AG08396 (cell line): ENCODE measurements at regions not wholly inside any gene's neighbourhood (a gene's known extent, or its start where the extent isn't known, plus 50 kb on each side); places are given as distances from the start of the nearest gene placed in this dataset.
A peak's percentile ranks its signal among the peaks of the same experiment; 100 is the strongest.
"Not testable (repeated sequence)": the region's sequence is repeated elsewhere in the genome, so short reads cannot be mapped to it uniquely, and the experiment has no call there.

Experiments used
- DNase-seq: peaks from one replicate; pipeline ENCODE4 v3.0.0; 2012; ENCODE audit warnings: low spot score, mixed read lengths

DNA sequence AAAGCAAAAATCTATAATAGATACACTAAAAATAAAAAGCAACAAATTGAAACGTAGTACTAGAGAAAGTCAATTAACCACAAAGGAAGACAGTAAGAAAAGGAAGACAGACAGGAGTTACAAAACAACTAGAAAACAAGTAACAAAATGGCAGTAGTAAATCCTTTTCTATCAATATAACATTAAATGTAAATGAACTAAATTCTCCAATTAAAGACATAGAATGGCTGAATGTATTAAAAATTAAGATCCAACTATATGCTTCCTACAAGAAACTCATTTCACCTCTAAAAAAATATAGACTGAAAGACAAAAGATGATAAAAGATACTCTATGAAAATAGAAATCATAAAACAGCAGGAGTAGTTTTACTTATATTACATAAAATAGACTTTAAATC, 79.1 kb downstream of the CTH start:
- no peak for DNase-seq

DNA sequence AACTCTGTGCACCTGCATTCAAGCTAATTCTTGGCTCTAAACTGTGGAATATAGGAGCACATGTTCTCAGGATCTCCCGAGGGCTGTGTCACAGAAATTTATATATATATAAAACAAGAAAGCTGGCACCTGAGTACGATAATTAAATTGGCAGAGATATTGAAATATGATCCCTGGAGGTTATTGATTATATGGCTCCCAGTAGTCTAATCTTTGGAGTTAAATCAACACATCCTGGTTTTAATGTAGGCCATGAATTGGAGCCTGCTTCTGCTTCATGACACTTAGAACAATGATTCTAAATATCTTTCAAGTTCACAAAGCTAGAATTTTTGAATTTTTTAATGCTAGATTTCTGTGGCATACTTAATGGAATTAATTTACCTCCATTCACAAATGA, 84.3 kb downstream of the CTH start:
- DNase-seq, result no peak

DNA sequence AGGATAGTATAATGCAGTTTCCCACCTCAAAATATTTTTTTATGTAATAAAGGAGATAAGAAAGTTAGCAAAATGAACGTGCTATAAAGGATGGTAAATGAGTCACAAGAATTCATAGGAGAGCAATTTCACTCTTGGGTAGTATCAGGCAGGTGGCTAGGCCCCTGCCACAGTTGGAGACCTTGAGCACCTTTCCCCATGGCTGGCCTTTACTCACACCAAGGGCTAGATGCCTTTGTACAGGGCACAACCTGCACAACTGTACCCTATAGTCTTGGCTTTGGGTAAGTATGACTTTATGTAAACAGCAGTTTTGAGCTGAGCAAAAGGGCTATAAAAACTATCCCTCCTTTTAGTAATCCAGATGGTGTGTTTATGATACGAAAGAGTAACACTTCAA, 85.1 kb downstream of the CTH start:
- DNase-seq, result no peak

DNA sequence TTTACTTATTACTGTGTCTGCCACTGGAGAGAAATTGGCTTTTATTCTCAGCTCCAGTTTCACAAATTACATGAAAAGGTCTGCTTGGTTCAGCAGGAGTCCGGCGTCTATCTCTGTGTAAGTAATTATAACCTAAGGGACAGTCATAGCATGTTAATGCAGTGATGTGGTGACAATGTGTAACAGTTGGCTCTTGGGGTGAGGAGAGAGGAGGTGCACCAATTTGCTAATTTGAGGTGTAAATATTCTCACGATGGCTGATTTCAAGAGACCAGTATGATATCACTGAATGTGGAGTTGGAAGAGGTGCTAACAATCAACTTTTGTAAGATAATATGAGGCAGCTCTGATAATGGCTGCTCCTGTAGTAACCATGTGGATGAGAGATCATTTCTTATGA, 86.1 kb downstream of the CTH start:
- no peak for DNase-seq

DNA sequence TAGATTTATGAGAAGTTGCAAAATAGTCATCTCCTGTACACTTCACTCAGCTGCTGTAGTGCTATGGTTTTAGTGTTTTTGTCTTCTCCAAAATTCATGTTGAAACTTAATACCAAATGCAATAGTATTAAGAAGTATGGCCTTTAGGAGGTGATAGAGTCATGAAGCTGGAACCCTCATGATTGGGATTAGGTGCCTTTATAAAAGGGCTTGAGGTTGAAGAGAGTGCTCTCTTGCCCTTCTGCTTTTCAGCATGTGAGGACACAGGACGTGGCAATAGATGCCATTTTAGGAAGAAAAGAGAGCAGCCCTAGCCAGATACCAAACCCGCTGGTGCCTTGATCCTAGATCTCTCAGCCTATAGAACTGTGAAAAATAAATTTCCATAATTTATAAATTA, 87.6 kb downstream of the CTH start:
- DNase-seq, result no peak

DNA sequence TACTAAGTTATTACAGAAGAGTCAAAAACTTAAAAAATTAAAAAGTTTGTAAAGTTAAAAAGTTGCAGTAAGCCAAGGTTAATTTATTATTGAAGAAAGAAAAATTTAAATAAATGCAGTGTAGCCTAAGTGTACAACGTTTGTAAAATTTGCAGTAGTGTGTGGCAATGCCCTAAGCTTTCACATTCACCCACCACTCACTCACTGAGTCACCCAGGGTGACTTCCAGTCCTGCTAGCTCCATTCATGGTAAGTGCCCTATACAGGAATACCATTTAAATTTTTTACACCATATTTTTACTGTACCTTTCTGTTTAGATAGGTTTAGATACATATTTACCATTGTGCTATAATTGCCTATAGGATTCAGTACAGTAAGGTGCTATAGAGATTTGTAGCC, 88.6 kb downstream of the CTH start:
- DNase-seq, result no peak

DNA sequence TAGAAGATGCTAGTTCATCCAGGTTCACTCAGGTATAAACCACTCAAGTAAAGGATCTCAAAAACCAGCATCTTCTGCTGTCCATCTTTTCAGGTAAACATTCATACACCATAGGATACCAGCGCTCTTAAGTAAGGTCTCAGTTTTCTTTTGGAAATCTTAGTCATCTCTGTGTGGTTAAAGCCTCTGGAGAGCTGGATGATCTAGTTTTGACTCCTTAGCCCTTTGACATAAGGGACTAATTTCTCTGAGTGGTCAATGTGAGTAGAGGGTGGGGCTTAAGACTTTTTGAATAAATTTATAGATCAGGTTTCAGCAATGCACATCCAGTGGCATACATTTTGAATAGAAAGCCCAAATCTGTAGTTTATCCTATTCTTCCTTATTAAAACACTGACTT, 92.3 kb downstream of the CTH start:
- DNase-seq, result no peak

DNA sequence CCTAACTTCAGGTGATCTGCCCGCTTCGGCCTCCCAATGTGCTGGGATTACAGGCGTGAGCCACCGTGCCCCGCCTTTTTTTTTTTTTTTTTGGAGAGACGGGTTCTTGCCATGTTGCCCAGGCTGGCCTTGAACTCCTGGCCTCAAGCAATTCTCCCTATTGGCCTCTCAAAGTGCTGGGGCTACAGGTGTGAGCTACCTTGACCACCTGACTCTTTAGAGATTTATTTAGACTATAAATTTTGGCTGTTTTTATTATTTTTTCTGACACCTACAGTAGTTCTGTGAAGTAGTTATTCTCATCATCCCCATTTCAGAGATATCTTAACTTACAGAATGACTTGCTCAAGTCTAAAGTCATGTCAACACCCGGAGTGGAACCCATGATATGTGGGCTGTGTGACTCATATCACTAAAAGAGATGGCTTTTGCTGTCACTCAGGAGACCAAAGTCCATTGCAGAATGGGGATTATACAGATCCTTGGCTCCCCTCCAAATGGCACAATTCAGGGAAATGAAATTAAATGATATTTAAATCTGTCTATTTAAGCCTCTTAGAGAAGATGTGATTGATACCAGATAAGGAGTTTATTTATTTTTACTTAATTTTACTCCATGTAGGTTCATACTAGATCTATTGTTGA, 93.2 kb downstream of the CTH start:
- DNase-seq, result no peak

DNA sequence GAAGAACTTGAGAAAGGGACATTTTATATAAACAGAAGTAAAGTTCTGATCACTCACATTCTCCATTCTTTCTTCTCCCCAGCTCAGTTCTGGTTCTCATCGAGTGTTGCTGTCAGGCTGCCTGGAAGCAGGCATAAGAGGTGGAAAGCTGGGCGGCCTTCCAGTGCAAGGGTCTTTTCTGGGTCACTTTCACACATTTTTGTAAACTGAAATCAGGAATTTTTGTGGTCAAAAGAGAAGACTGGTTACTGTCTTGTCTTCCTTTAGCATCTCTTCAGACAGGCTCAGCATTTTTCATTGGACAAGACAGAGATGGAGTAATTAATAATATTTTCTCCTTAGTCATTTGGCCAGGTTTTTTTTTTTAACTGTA, 93.7 kb downstream of the CTH start:
- DNase-seq, result no peak

DNA sequence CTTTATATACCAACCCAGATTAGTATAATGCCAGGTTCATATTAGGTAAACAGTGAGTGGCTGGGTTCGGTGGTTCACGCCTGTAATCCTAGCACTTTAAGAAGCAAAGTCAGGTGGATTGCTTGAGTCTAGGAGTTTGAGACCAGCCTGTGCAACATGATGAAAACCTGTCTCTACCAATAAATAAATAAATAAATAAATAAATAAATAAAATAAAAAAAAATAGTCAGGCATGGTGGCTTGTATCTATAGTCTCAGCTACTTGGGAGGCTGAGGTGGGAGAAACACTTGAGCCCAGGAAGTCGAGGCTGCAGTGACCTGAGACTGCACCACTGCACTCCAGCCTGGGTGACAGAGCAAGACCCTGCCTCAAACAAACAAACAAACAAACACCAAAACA, 96.9 kb downstream of the CTH start:
- DNase-seq, result not testable (repeated sequence)

DNA sequence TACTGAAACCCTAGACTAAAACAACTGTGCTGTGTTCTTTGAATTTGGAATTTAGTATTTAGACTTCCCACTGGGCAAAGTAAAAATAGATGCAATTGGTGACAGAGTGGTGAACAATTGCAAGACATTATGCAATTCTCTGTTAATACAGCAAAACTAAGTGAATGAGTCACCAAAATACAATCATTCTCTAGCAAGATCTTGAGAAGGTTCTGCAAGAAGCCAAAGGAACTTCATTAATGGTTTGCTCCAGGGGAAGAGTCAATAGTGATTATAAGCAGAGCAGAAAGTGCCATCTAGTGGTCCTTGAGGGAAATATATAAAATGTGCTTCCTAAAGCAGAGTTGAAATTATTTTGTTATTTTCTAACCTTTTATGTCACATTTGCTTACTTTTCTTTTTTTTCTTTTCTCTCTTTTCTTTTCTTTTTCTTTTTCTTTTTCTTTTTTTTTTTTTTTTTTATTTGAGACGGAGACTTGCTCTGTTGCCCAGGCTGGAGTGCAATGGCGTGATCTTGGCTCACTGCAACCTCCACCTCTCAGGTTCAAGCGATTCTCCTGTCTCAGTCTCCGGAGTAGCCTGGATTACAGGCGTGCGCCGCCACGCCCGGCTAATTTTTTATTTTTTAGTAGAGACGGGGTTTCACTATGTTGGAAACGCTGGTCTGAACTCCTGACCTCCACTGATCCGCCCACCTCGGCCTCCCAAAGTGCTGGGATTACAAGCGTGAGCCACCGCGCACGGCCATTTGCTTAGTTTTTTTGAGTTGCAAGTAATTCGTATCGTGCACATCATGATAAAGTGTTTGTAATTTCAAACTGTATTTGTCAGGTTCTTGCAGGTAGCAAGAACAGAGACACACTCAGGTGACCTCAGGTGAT, 99.2 kb downstream of the CTH start:
- peak; percentile 76 for DNase-seq

DNA sequence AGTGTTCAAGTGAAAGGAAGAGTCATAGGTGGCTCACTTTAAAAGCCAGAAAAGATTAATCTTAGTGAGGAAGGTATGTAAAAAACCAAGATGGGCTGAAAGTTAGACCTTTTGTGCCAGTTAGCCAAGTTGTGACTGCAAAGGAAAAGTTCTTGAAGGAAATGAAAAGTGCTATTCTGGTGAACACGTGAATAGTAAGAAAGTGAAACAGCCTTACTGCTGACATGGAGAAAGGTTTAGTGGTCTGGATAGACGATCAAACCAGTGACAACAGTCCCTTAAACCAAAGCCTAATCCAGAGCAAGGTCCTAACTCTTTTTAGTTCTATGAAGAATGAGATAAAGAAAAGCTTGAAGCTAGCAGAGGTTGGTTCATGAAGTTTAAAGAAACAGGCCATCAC, 106.4 kb downstream of the CTH start:
- no peak for DNase-seq

DNA sequence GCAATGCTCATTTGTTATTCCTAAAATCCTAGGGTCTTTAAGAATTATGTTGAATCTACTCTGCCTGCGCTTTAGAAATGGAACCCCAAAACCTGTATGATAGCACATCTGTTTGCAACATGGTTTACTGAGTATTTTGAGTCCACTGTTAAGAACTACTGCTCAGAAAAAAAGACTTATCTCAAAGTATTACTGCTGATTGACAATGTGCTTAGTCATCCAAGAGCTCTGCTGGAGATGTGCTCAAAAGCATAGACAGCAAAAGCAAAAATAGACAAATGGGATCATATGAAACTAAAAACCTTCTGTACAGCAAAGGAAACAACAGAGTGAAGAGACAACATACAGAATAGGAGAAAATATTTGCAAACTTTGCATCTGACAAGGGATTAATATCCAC, 107.0 kb downstream of the CTH start:
- no peak for DNase-seq

DNA sequence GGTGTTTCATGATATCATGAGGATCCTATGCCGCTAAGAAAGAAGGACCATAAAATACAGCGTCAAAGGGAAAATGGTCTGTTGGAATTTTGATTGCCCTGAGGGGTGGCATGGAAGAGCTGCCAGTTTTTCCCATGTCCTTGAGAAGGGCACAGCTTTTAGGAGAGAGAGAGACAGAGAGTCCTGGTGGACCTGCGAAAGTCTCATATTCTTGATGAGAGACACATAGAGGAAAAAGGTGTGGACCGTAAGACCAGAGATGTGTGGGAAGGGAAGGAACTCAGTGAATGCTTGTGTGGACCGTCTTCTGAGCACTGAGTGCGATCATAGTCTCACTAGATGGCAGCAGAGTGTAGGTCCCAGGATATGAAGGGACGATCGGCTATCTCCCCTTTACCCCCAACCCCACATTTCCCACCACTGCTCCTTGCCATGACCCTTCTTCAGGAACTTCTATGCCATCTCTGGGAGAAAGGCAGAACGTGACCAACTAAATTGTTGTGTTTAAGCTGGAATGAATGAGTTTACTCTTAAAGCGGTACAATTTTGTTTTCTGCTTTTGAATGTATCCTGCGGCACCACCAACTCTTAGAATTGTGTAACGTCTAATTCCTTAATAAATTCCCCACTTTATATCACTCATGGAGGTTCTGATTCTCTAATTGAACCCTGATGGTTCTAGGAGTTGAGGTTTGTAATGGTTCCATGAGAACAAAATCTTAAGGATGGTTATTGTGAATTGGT, 117.7 kb downstream of the CTH start:
- DNase-seq, result peak; percentile 29

DNA sequence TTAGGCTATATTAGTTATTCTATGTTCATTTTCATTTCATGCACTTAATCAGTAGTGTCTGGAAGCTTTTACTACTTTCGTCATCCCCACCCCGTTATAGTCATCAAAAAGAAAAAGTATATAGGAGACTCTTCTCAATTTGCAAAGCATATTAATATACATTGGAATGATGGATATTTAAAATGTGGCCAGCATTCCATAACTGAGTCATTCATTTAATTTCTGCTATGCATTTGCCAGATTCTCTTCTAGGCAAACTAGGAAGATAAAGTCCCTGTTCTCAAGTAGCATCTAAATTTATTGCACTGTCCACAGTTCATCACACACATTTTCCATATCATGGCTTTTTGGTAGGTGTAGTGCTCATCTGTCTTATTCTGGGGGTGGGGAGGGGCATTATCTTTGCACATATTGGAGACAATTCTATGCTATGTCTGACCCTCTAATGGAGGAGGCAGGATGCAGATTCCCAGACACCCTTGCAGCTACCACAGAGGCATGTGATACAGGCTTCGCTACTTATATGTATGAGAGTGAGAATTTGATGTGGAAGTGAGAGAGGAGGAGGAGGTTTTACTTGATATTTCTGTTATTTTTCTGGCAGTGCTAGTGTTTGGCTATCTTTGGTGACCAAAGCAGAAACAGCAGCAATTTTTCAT, 125.8 kb downstream of the CTH start:
- DNase-seq, result no peak

DNA sequence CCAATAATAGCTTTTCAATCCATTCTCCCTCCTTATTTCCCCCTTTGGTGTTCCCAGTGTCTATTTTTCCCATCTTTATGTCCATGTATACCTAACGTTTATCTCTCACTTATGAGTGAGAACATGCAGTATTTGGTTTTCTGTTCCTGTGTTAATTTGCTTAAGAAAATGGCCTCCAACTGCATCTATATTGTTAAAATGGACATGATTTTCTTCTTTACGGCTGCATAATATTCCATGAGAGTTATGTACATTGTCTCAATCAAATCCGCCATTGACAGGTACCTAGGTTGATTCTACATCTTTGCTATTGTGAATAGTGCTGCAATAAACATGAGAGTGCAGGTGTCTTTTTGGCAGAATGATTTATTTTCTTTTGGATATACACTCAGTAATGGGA, 126.7 kb downstream of the CTH start:
- DNase-seq, result no peak

DNA sequence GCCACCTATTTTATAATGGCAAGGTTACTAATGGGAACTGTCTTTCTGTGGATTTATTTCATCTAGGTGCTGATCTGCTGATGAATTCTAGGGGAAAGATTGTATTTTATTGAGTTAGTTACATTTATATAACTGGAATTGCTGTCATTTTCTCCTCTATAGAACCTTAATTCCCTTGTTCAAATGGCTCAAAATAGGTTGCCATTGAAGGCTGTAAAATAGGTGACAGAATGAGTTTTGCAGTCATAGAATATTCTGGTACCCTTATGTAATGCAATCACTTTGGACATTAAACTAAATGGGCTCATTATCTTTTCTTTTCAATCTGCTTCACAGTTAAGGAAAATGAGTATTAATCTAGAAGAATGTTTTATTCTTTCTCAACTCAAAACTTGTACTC, 131.0 kb downstream of the CTH start:
- DNase-seq, result no peak

DNA sequence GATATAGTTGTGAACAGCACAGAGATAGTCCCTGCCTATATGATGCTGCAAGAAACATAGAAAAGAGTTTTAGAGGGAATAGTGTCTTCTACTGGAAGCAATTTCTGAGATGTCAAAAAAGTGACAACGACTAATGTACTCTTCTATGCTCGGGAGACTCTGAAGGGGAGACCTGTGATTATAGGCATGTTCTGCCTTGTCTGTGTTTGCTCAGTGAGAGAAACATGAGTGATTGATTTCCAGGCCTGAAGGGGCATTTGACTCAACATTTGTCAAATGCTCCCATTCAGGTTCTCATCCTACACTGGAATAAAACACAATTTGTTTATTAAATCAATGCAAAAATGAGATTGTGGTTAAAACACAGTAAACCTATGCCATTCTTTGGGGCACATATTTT, 131.8 kb downstream of the CTH start:
- DNase-seq, result no peak

DNA sequence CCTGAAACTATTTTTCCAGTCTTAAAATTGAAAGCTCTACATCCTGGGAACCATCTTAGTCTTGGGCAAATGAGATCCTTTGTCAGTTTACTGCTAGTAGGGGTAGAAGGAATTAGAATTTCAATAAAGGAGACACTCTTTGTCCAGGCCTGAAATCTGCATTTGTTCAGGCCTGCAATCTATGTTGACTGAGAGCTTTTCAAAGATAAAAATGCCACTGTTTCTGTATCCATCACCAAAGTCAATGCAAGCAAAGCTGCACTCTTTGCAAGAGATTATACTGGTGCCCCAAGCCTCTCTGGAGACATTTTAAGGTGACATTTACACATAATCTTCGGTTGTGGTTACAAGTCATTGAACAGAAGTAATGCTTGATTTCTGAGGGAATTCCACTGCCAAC, 135.7 kb downstream of the CTH start:
- no peak for DNase-seq

DNA sequence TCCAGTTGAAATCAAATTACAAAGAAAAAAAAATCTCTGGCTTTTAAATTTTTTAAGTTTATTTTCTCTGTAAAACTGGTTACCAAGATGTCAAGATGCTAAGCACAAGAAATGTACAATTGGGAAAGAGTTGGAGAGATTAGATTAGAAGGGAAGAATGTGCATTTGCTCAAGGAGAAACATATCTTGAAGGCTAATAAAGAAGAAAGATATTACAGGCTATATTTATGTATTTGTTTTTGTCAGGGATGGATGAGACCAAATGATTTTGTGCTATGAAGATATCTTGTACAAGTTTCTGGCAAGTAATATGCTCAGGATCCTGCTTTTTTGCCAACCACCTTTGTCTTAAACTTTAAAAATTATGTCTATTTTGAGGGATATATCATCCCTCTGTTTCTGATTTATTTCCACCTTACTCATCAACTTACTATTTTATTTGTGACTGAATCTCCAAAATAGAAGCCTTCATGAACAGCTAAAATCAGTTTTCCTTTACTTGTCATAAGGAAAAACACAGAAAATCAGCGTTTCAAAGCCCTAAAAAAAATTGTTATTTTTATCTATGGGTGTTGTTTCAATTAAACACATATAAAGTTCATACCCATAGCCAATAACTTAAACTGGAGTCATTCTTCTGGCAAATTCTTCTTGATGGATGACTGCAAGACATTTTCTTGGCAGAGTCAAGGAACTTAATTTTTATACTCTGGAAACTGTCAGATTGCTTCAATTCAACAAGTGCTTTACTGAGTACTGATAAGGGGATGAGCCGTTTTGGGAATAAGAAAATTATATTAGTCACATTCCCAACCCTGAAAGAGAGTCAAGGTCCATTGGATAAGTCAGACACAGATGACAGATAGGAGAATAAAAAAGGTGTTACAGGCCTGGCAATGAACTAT, 141.8 kb downstream of the CTH start:
- DNase-seq, result no peak

DNA sequence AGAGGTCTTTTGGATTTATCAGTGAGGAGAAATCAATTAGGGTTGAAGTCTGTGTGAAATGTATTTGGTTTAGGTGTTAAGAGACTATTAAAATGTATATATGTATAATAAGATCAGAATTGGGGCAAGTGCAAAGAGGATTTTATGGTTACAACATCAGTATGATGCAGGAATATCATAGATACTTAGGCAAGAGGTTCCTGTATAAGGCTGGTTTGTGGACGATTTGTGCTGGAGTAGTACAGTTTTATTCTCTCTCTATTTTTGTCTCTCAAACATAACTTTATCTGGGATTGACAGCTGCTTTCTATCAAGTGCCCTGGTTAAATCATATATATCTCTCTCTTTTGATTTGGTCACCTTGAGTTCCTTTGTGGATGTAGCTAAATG, 142.5 kb downstream of the CTH start:
- DNase-seq, result no peak

DNA sequence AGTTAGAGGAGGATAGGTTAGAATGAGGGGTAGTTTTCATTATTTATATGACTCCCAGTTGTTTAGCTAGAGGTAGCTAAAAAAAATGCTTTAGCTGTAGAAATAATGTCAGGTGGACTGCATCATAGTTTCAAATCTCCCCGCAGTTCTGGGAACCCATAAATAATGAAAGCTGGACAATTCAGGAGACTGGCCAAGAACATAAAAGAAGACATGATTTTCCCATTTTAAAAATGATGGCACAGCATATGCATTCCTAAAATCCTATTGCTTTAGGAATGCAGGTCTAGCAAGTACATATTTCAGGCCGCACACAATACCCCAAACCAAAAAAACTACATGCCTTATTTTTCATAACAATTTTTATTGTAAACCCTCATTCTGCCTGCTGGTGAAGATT, 143.3 kb downstream of the CTH start:
- no peak for DNase-seq
